T-helper 2 cell (primary cell): ENCODE measurements at regions not wholly inside any gene's neighbourhood (a gene's known extent, or its start where the extent isn't known, plus 50 kb on each side); places are given as distances from the start of the nearest gene placed in this dataset.

Experiments used
- DNase-seq, 5 experiments: peaks; one replicate each; pipeline versions ENCODE4 v3.0.0 to v3.0.0-alpha.2; 2012 to 2022

DNA sequence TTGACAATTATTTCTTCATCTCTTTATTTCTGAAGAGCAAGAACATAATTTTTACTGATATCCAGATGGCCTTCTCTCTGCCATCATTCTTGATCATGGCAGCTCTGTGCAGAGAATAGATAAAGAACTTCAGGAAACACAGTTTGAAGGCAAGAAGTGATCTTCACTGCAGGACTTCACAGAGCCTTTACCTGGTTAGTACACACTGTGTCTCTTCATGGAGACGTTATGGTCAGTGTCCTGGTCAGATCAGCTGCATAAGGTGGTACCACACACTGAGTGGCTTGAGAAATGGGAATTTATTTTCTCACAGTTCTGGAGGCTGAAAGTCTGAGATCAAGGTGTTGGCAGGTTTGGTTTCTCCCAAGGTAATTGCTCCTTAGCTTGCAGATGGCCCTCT lies 129.5 kb downstream of the UTP18 start:
- no peak for DNase-seq

DNA sequence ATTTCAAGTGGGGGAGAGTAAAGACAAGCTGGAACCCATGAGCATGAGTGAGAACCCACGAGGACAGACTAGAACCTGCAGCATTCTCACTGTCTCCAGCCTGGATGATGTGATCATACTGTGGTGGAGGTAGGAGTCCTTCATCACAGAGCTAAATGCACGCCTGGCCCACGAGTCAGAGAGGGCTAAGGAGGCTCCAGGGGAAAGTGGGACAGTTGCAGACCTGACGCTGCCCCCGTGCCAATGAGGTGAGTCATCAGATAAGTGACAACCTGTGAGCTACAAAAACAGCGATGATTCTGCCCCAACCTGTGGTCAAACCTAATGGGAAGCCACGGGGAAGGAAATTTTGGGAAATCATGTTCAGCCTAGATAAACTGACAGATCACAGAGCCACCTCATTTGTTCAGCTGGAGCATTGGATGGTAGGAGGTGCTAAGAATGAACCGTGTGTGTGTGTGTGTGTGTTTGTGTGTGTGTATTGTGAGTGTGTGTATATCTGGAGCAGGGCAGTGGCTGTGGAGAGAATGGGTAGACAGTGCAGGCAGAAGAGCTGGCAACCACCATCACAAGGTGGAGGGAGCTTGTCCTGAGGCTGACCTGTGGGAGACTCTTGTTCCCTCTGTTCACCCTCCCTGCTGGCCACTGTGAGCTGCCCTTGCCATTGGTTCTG lies 131.8 kb downstream of the UTP18 start:
- no peak for DNase-seq

DNA sequence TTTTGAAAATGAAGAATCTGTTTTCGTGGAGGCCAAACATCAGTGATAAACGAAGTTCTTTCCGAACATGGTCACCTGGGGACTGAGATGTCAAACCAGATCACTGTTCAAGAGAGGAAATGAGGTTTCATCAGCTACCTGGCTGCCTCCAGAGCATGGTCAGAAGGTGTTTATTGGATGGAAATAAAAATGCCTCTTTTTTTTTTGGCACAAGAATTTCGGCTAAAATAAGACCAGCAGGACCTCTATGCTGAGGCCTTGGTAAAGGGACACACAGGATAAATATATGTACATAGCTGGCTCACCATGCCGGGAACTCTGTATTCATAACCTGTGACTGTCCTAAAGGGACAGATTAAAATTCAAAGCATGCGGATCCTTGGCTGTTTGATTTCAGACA lies 135.3 kb downstream of the UTP18 start:
- DNase-seq: no peak

DNA sequence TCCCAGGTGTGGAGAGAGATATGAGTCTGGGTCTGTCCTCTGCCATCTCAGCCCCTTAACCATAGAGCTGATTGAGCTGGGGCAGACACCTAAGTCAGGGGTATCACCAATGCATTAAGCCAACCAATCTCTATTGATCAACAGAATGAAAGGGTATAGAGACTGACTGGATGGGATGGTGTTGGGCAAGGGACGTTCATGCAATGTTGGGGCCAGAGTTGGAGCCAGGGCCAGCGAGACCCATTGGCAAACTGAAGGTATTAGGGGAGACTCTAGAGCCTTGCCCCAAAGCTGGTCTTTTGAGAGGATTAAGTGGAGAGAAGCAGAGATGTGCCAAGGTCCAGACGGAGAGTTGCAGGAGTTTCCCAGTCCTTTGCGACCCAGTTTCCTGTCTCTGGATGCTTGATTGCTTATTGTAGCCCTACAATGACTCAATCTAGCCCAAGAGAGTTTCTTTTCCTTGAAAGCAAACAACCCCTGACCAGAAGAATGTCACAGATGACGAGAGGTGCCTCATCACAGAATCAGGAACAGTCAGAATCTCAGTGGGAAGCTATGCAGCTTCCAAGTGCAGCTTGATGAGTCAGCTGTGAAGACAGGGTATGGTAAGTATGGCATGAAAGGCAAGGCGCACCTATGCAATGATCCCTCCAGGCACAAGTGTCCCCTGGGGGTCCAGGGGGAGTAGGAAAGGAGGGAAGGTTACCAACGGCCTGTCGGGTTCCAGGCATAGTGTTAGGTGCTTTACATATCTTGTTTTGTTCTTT lies 137.2 kb downstream of the UTP18 start:
- no peak for DNase-seq

DNA sequence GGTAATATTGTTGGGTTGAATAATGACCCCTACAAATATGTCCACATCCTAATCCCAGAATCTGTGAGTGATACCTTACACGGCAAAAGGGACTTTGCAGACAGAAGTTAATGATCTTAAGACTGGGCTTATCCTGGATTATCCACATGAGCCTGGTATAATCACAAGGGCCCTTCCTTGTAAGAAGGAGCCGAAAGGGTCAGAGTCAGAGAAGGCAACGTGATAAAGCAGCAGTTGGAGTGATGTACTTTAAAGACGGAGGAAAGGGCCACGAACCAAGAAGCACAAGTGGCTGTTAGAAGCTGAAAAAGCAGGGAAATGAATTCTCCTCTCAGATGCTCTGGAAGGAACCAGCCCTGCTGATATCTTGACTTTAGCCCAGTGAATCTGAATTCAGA lies 137.8 kb downstream of the UTP18 start:
- DNase-seq: no peak

DNA sequence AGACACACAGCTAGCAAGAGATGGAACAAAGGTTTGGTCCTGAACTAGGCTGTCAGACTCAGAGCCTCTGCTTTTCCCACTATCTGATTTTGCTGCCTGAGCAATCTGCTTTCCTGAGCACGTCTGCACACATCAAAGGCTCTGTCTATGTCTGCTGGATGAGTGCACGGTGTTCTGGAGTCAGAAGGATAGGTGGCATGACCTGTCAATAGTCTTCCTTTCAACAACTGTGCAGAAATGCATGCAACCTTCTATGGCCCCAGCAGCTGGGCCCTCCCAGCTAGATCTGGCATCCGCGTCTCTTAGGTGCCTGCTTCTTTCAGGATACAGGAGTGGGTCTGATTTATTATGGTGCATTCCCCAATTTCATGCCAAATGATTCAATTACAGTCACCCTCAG lies 138.3 kb downstream of the UTP18 start:
- no peak for DNase-seq

DNA sequence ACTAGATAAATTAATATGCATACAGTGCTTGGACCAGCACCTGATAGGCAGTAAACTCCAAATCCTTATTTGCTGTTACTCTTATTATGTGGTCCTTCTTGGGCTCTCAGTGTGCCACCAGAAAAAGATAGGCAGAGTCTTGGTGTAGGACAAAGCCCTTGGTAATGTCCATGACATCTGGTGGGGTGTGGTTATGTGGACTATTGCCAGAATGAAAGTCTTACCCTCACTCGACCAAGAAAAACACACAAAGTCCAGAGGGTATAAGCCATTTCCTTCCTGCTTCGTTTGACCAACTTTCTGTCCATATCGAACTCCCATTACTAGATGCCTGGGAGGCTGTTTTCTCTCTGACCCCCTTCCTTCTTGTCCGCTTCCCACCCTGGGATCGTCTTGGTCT lies 140.9 kb downstream of the UTP18 start:
- DNase-seq: no peak

DNA sequence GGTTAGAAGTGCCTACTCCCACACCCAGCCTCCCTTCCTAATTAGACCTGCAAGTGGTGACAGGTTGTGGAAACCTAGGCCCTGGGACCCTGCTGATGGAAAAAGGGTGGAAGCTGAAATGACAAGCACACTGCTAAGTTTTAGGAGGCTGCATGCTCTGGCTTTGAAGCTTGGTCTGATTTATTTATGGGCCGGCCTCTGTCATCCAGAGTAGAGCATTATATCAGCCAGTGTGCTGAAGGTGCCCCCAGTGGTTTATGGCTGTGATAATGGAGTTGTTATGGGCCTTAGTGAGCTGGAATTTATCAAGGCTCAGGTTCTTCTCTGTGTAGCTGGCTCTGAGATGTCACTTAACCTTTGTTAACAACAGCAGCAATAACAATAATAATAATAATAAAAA lies 142.6 kb downstream of the UTP18 start:
- no peak for DNase-seq

DNA sequence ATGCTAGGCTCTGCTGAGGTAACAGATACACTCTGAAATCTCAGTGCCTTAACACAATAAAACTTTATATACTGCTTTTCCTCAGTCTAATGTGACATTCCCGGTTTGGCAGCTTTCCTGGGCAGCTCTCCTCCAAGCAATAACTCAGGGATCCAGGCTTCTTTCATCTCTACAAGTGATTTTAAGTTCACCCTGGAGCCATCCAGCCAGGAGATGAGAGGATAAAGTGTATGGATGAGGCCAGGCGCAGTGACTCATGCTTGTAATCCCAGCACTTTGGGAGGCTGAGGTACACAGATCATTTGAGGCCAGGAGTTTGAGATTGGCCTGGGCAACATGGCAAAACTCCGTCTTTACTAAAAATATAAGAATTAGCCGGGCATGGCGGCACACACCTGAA lies 147.2 kb downstream of the UTP18 start:
- no peak for DNase-seq

DNA sequence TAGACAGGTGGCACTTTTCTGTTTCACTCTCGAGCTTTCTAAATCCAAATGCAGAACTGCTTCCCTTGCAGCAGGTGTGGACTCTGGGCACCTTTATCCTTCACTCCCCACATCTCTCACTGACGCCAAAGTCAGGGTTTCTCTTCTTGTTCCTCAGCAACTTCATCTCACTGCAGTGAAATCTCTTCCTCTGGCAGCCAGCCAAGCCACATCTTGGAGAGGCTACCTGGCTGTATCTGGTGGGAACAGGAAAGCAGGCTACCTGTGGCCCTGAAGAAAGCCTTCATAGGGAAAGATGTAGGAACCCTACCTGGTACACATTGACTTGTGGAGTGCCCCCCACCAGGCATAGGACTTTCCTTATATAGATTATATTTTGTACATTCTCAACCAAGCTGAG lies 159.1 kb downstream of the UTP18 start:
- DNase-seq: no peak

DNA sequence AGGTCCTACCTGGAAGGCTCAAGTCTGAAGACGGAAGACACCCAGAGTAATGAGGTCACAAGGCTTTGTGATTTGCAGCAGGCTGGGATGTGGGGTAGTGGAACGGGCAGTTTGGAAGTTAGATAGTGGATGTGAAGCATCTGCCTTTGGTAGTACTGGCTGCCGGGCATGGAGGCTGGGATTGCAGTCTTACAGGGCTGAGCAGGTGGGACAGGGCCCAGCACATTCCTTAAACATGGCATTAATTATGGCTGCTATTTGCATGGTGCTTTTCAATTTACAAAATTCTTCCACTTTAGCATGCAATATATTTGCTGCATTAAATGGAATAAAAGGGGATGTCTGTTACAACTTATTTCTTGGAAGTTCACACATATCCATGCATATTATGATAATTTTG lies 161.2 kb downstream of the UTP18 start:
- no peak for DNase-seq

DNA sequence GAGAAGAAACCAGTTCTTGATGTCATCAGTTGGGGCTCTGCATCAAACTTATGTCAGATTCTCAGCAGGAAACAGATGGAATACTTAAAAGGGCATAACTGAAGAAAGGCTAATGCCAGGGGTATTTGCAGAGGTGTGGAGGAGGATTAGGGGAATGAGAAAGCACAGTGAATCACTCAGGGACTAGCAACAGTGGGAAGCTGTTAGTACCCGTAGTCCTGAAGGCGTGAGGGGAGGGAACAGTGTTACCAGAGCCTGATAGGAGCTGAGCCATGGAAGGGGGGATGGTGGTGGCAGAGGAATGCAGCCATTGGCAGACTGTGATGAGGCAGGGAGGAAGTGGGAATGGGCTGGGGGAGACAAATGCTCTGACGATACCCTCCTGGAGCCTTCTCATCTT lies 162.3 kb downstream of the UTP18 start:
- DNase-seq: no peak

DNA sequence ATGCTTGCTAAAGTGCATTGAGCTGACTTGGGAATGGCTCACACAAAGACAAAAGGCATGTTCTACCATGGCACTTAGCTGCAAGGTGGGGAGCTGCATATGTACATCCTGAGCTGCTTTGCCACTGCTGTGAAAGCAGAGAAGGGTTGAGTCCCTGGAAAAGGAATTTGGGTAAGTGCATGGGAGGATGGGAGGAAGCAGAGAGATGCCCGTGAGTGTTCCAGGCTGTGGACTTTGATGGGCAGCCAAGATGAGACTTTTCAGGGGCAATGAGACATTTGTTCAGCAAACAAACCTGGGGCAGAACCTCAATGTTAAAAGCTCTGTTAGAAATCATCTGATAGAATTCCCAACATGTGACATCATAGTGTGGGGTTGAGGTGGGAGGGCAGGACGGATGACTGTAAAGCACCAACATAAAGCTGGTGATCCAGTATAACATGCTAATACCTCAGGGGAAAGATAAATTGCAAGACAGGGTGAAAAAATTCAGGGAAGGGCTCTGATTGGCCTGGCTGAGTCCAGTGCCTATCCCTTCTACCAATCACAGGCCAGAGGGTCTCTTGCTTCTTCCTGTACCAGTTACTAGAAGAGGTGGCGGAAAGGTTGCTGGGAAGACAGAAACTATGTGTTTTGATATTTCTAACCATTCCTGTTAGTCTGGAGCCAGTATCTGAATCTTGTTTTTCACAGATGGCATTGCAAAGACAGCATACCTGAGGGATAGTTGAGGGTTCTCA lies 163.2 kb downstream of the UTP18 start:
- no peak for DNase-seq

DNA sequence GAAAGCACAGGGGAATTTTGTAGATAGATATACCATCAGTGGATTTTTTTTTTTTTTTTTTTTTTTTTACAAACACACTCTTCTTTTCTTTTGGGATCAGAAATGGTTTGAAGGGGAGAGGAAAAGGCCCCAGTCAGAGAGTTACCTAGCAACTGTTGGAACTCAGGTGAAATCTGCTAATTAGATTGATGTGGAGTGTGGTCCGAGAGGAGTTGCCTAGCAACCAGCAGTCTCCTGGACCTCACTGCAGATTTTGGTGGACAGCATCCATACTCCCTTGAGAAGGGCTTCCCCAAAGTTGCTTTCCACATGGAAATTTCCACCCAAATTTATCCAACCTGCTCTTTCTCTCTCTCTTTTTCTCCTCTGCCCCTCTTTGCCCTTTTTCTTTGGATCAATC lies 165.4 kb downstream of the UTP18 start:
- no peak for DNase-seq

DNA sequence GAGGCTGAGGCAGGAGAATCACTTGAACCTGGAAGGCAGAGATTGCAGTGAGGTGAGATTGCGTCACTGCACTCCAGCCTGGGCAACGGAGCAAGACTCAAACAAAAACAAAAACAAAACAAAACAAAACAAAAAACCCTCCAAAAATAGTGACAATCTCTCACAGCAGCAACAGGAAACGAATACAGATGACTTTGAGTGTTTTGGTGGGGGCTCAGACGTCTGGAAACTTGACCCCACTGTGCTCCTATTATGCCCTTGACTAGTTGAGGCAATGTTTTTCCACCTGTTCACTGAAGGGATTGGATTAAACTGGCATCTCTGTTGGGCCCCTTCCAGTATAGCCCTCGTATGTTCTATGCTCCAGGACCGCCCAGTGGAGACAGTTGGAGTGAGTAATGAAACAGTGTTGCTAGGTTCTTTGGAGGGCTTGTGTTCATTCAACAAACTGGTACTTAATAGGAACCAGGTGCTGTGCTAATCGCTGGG lies 167.0 kb downstream of the UTP18 start:
- DNase-seq: peak in 2 of 5 experiments; percentile 30 to 57

DNA sequence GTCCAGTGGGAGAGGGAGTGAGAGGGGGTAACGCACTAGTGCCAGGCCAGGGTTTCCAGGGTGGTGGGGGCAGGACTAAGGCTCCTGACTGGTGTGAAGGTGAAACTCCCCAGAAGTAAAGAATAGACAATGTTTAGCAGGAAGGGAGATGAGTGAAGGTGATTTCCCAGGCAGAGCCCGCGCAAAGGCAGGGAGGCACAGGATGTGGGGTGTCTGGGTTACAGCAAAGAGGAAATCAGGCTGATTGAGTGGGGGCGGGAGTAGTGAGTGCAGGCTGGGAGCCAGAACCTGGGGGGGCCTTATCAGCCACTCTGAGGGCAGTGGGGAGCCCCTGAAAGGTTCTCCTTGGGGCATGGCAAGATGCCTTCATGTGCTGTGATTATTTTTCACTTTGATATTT lies 167.5 kb downstream of the UTP18 start:
- peak; percentile 27 to 86 (median 51) for DNase-seq

DNA sequence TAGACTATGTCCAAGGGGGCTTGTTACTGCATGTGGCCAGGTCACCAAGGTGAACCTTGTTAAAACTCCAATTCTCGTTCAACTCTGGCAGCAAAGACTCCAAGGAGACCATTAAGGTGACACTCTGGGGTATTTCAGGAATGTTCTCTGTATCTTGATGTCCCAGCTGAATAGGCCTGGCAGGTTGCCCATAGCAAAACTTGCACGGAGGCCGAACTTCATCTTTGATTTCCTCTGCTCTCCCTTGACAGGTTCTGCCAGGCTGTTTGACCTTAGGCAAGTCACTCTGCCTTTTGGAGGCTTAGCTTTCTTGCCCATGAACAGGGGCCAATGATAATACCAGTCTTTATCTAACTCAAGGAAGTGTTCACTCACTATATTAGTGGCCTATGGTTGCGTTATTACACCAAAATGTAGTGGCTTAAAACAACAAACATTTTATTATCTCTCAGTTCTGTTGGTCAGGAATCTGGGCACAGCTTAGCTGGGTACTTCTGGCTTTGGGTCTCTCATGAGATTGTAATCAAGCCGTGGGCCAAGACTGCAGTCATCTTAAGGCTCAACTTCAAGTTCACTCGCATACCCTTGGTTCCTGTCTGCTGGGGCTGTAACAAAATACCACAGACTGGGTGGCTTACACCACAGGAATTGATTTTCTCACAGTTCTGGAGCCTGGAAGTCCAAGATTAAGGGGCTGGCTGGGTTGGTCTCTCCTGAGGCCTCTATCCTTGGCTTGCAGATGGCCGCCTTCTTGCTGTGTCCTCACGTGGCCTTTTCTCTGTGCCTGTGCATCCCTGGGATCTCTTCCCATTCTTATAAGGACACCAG lies 168.5 kb downstream of the UTP18 start:
- peak in 1 of 5 experiments; percentile 55 for DNase-seq

DNA sequence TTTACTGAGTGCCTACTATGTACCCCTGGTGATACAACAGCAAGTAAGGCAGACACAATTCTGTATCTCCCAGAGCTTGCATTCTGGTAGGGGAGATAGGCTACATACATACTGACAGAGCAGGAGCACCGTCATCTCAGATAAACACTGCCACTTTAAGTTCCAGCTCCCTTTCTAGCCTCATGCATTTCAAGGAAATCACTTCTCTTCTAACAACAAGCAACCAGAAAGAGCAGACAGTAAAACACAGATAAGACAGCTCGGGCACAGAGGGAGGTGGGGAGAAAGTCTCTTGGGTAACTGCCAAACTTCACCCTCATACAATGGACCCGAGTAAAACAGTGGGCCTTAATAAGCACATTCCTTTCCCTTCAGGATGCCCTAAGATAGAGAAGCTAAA lies 169.6 kb downstream of the UTP18 start:
- peak in 1 of 5 experiments; percentile 55 for DNase-seq

DNA sequence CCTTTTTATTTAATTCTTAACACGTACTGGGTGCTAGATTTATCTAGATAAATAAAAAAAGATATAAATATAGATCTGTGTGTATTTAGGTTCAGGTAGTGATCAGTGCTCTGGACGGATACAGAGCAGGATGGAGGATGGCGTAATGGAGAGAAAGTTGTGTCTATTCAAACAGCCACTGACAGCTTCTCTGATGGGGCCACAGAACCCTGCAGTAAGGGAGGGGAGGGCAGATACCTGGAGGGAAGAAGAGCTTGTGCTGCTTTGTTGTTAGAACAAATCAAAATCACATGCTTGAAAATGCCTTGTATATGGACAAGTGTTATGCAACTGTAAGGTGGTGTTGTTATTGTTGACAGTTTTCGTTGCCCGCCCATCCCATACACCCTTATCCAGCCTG lies 170.2 kb downstream of the UTP18 start:
- peak in 1 of 5 experiments; percentile 51 for DNase-seq

DNA sequence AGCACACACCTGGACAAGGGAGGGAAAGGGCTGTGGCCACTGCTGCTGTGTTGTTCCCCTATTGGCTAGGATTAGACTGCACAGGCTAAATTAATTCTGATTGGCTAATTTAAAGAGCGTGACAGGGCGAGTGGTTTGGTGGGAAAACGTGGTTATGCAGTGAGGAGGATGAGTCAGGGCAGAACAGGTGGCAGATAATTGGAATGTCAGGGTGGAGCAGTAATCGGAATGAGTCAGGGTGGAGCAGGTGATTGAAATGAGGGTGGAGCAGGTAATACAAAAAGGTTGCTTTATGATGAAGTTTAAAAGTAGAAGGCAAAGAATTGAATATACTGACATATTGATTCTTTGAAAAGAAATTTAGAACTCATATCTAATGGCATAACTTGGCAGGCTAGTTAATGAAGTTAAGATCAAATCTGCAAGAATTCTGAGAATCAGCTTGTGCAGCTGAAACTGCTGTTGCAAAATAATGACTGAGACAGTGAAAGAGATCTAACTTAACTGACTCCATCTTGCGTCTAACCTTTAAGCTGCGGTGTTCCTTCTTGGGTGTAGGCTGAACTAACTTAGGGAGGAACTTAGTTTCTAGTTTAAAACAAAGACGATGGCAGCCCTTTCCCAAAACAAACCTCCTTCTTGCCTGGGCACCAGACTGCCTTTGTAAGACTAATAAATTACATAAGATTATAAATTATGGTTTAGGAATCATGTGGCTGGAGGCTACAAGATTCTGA lies 174.3 kb downstream of the UTP18 start:
- peak in 1 of 5 experiments; percentile 66 for DNase-seq

DNA sequence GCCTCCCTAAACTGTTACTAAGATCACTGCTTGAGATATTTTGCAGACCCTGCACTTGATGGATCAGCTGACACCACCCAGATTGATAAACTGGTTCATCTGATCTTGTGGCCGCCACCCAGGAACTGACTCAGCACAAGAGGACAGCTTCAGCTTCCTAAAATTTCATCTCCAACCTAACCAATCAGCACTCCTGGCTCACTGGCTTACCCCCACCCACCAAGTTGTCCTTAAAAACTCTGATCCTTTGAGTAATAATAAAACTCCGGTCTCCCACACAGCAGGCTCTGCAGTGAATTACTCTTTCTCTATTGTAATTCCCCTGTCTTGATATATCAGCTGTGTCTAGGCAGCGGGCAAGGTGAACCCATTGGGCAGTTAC lies 174.8 kb downstream of the UTP18 start:
- DNase-seq: peak in 3 of 5 experiments; percentile 25 to 85 (median 29)

DNA sequence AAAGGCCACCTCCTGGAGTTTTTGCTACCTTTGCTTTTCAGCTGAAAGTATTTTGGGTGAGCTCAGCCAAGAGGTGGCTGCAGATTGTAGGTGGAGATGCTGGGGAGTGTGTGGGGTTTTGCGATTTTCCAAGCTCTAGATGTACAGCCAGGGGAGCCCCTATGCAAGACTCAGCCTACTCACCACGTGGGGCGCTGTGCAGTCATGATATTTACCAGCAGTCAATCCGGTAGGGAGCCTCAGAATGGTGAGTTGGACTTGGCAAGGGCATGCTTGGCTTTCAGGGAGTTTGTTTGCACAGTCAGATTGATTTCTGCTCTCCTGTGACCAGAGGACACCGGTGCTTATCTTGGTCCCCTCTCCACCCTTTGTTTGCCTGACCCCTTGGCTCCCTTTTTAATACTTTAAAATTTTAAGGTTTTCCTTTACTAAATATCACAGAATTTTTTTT lies 175.3 kb downstream of the UTP18 start:
- peak in 4 of 5 experiments; percentile 28 to 89 (median 56) for DNase-seq
